ENCODE measurements at regions not wholly inside any gene's neighbourhood (a gene's known extent, or its start where the extent isn't known, plus 50 kb on each side); places are given as distances from the start of the nearest gene placed in this dataset.

GRCh38 chr2:221202431-221202830 is 369.7 kb downstream of the EPHA4 start:
- no peak for TF ChIP-seq CTCF (IDR thresholded peaks at IDR 0.05; ENCODE audit: low read length, missing control alignments)
- H3K4me3 ChIP-seq (replicated peaks; ENCODE audit: low read depth, low read length), result no peak overlapping the region
- no peak for DNase-seq (ENCODE audit: low read depth)

GRCh38 chr2:221203125-221203524 is 369.0 kb downstream of the EPHA4 start:
- H3K4me3 ChIP-seq (replicated peaks; ENCODE audit: low read depth, low read length), result no peak overlapping the region
- TF ChIP-seq CTCF (IDR thresholded peaks at IDR 0.05; ENCODE audit: low read length, missing control alignments), result no peak
- no peak for DNase-seq (ENCODE audit: low read depth)

GRCh38 chr2:221203856-221204255 is 368.2 kb downstream of the EPHA4 start:
- no peak overlapping the region for H3K4me3 ChIP-seq (replicated peaks; ENCODE audit: low read depth, low read length)
- DNase-seq (ENCODE audit: low read depth), result no peak
- TF ChIP-seq CTCF (IDR thresholded peaks at IDR 0.05; ENCODE audit: low read length, missing control alignments), result no peak

- H3K4me3 ChIP-seq (replicated peaks; ENCODE audit: low read depth, low read length), result no peak overlapping the region
- DNase-seq (ENCODE audit: low read depth), result no peak
- TF ChIP-seq CTCF (IDR thresholded peaks at IDR 0.05; ENCODE audit: low read length, missing control alignments), result no peak
Observed at GRCh38 chr2:221204699-221205098, 367.4 kb downstream of the EPHA4 start.

- no peak for DNase-seq (ENCODE audit: low read depth)
Observed at GRCh38 chr2:221205103-221205673, 366.9 kb downstream of the EPHA4 start.

GRCh38 chr2:221210686-221211085 is 361.4 kb downstream of the EPHA4 start:
- no peak overlapping the region for H3K4me3 ChIP-seq (replicated peaks; ENCODE audit: low read depth, low read length)
- TF ChIP-seq CTCF (IDR thresholded peaks at IDR 0.05; ENCODE audit: low read length, missing control alignments), result no peak
- DNase-seq (ENCODE audit: low read depth), result no peak

More at GRCh38 chr2:221205103-221205673, 366.9 kb downstream of the EPHA4 start:
- TF ChIP-seq CTCF (IDR thresholded peaks at IDR 0.05; ENCODE audit: low read length, missing control alignments), result no peak
- H3K4me3 ChIP-seq (replicated peaks; ENCODE audit: low read depth, low read length), result no peak overlapping the region

- no peak overlapping the region for H3K4me3 ChIP-seq (replicated peaks; ENCODE audit: low read depth, low read length)
- no peak for TF ChIP-seq CTCF (IDR thresholded peaks at IDR 0.05; ENCODE audit: low read length, missing control alignments)
- no peak for DNase-seq (ENCODE audit: low read depth)
Observed at GRCh38 chr2:221211653-221212052, 360.5 kb downstream of the EPHA4 start.
